ENCODE measurements at regions not wholly inside any gene's neighbourhood (a gene's known extent, or its start where the extent isn't known, plus 50 kb on each side); places are given as distances from the start of the nearest gene placed in this dataset.

- no peak for TF ChIP-seq CTCF (conservative IDR thresholded peaks at IDR 0.05; ENCODE audit: low read depth in 2 of 2)
- TF ChIP-seq CREB1 (CRISPR knock-in tag; IDR thresholded peaks at IDR 0.05; ENCODE audit: low read depth) = no peak
- TF ChIP-seq REST (IDR thresholded peaks at IDR 0.05; ENCODE audit: unreplicated experiment) = no peak
- TF ChIP-seq ZNF114 (CRISPR knock-in tag; IDR thresholded peaks at IDR 0.05) = no peak
- no peak for TF ChIP-seq EZH2phosphoT487 (IDR thresholded peaks at IDR 0.05; ENCODE audit: unreplicated experiment)
Measured at GRCh38 chr3:145737952-145738351, 423.0 kb downstream of the PLOD2 start (continued).

GRCh38 chr3:145739926-145740325 is 421.1 kb downstream of the PLOD2 start:
- Histone ChIP-seq H3K9me2 (ENCODE audit: insufficient read depth) (0 out of 2 replicates have a peak, but pooled peaks cover 9% of the 10 kb centered on the region), H3K4me3 (no peak overlapping the region), H3K79me2 (replicated peaks; ENCODE audit: insufficient read depth) (no peaks in the 10 kb centered on the region), H3K36me3 (ENCODE audit: insufficient read depth) (no peaks in the 10 kb centered on the region), H3F3A (replicated peaks; ENCODE audit: low read depth) (no peaks in the 10 kb centered on the region), H3K4me2 (no peak overlapping the region), H2AFZ (no peak overlapping the region), H3K27me3 (ENCODE audit: insufficient read depth) (no peaks in the 10 kb centered on the region), H3K27ac (ENCODE audit: low read depth) (no peak overlapping the region), H4K20me1 (replicated peaks; ENCODE audit: insufficient read depth) (no peaks in the 10 kb centered on the region), H3K4me1 (ENCODE audit: insufficient read depth) (no peaks in the 10 kb centered on the region)
- no peaks in the 10 kb centered on the region; the same call in 2 of the 3 replicates for H3K9me3 Mint-ChIP-seq
- no peak overlapping the region for H3K4me3 Mint-ChIP-seq
- H3K27ac Mint-ChIP-seq = no peak overlapping the region
- DNase-seq (ENCODE audit: low spot score) (no peak), ATAC-seq (no peak)
- H3K36me3 Mint-ChIP-seq (ENCODE audit: low read depth) = no peaks in the 10 kb centered on the region
- H3K4me1 Mint-ChIP-seq = peaks cover 3% of the 10 kb centered on the region; the same call in 1 of the 3 replicates
- H3K27me3 Mint-ChIP-seq (ENCODE audit: insufficient read depth, low read depth, poor library complexity) = no peaks in the 10 kb centered on the region
- no peak for TF ChIP-seq STAT1 (IDR thresholded peaks at IDR 0.05; ENCODE audit: unreplicated experiment)
- TF ChIP-seq NANOG (IDR thresholded peaks at IDR 0.05; ENCODE audit: borderline replicate concordance) = no peak
- TF ChIP-seq POLR2AphosphoS5 (IDR thresholded peaks at IDR 0.05; ENCODE audit: low read depth) = no peak
- no peak for TF ChIP-seq EZH2phosphoT487 (IDR thresholded peaks at IDR 0.05; ENCODE audit: unreplicated experiment)
- no peak for TF ChIP-seq JUNB (IDR thresholded peaks at IDR 0.05; ENCODE audit: unreplicated experiment)
- no peak for TF ChIP-seq ZNF114 (CRISPR knock-in tag; IDR thresholded peaks at IDR 0.05)
- TF ChIP-seq ZNF331 (CRISPR knock-in tag; IDR thresholded peaks at IDR 0.05; ENCODE audit: low read depth) = no peak
- TF ChIP-seq ETS1 (IDR thresholded peaks at IDR 0.05) = no peak
- TF ChIP-seq CREB1 (CRISPR knock-in tag; IDR thresholded peaks at IDR 0.05; ENCODE audit: low read depth) = no peak
- TF ChIP-seq CTCF (conservative IDR thresholded peaks at IDR 0.05; ENCODE audit: low read depth in 2 of 2) = no peak
- no peak for TF ChIP-seq EZH2 (IDR thresholded peaks at IDR 0.05; ENCODE audit: low read depth, unreplicated experiment)
